ENCODE measurements at regions not wholly inside any gene's neighbourhood (a gene's known extent, or its start where the extent isn't known, plus 50 kb on each side); places are given as distances from the start of the nearest gene placed in this dataset.

GRCh38 chr13:108037348-108037747 is 178.0 kb downstream of the LIG4 start:
- intact Hi-C loops (cut with DNase I), result no loop called here
- H3K4me3 ChIP-seq, result no peak overlapping the region
- no peaks in the 10 kb centered on the region for H3K9me3 ChIP-seq
- H3K27ac ChIP-seq, result no peak overlapping the region
- TF ChIP-seq POLR2A (IDR thresholded peaks at IDR 0.05) (no peak), CTCF (IDR thresholded peaks at IDR 0.05) (no peak)
- H3K4me1 ChIP-seq, result no peaks in the 10 kb centered on the region
- H3K36me3 ChIP-seq, result no peaks in the 10 kb centered on the region
- WGBS, 2 donors, result 38 to 75% methylated on average over 1 of the region's 1 CpG
- no peaks in the 10 kb centered on the region for H3K27me3 ChIP-seq
- DNase-seq, result no peak

GRCh38 chr13:108036411-108036932 is 178.9 kb downstream of the LIG4 start:
- Histone ChIP-seq H3K4me1 (no peaks in the 10 kb centered on the region), H3K9me3 (no peaks in the 10 kb centered on the region), H3K27me3 (no peaks in the 10 kb centered on the region), H3K36me3 (no peaks in the 10 kb centered on the region), H3K27ac (no peak overlapping the region), H3K4me3 (no peak overlapping the region)
- intact Hi-C loops (cut with DNase I), result no loop called here
- no peak for DNase-seq
- TF ChIP-seq CTCF (IDR thresholded peaks at IDR 0.05) (no peak), POLR2A (IDR thresholded peaks at IDR 0.05) (no peak)
- WGBS, 2 donors, result 61 to 67% methylated on average over 4 of the region's 4 CpGs

GRCh38 chr13:108034909-108035410 is 180.4 kb downstream of the LIG4 start:
- 64 to 66% methylated on average over 5 of the region's 5 CpGs for WGBS, 2 donors
- H3K27ac ChIP-seq, result no peak overlapping the region
- H3K36me3 ChIP-seq, result no peaks in the 10 kb centered on the region
- DNase-seq, result no peak
- no peaks in the 10 kb centered on the region for H3K9me3 ChIP-seq
- no peaks in the 10 kb centered on the region for H3K27me3 ChIP-seq
- no peak overlapping the region for H3K4me3 ChIP-seq
- intact Hi-C loops (cut with DNase I), result no loop called here
- TF ChIP-seq CTCF (IDR thresholded peaks at IDR 0.05) (no peak), POLR2A (IDR thresholded peaks at IDR 0.05) (no peak)
- H3K4me1 ChIP-seq, result no peaks in the 10 kb centered on the region

GRCh38 chr13:108033800-108034707 is 181.3 kb downstream of the LIG4 start:
- no peaks in the 10 kb centered on the region for H3K27me3 ChIP-seq
- TF ChIP-seq CTCF (IDR thresholded peaks at IDR 0.05), result no peak
- TF ChIP-seq POLR2A (IDR thresholded peaks at IDR 0.05), result no peak
- DNase-seq, result no peak
- WGBS, 2 donors, result 44 to 55% methylated on average over 3 of the region's 3 CpGs
- intact Hi-C loops (cut with DNase I), result no loop called here
- H3K4me3 ChIP-seq, result no peak overlapping the region
- no peaks in the 10 kb centered on the region for H3K9me3 ChIP-seq
- no peaks in the 10 kb centered on the region for H3K36me3 ChIP-seq
- H3K4me1 ChIP-seq, result no peaks in the 10 kb centered on the region
- no peak overlapping the region for H3K27ac ChIP-seq

- Histone ChIP-seq H3K9me3 (no peaks in the 10 kb centered on the region), H3K36me3 (no peaks in the 10 kb centered on the region), H3K4me3 (no peak overlapping the region), H3K27ac (no peak overlapping the region), H3K27me3 (no peaks in the 10 kb centered on the region), H3K4me1 (no peaks in the 10 kb centered on the region)
- no peak for TF ChIP-seq CTCF (IDR thresholded peaks at IDR 0.05)
- TF ChIP-seq POLR2A (IDR thresholded peaks at IDR 0.05), result no peak
- intact Hi-C loops (cut with DNase I), result no loop called here
- DNase-seq, result no peak
- 44 to 47% methylated on average over 5 of the region's 5 CpGs for WGBS, 2 donors
Measured at GRCh38 chr13:108031865-108032264, 183.5 kb downstream of the LIG4 start.
